ENCODE measurements at regions not wholly inside any gene's neighbourhood (a gene's known extent, or its start where the extent isn't known, plus 50 kb on each side); places are given as distances from the start of the nearest gene placed in this dataset.

DNA sequence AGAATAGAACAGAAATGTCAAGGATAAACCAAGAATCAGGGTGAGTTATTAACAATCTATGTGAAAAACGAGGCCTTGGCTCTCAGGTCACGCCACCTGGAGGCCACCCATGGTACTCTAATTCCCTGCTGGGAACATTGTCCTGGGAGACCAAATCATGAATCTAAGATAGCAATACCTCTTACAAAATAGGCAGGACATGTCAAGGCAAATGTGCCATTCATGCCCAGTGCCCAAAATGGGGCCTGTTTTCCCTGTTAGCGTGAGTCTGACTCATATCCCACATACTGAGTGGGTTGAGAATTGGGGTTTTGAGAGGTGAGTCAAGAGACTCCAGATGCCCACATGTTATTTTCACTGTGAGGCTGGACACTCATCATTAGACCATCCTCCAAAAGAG, 380.8 kb downstream of the HHIPL2 start:
- TF ChIP-seq, protein P1, sequence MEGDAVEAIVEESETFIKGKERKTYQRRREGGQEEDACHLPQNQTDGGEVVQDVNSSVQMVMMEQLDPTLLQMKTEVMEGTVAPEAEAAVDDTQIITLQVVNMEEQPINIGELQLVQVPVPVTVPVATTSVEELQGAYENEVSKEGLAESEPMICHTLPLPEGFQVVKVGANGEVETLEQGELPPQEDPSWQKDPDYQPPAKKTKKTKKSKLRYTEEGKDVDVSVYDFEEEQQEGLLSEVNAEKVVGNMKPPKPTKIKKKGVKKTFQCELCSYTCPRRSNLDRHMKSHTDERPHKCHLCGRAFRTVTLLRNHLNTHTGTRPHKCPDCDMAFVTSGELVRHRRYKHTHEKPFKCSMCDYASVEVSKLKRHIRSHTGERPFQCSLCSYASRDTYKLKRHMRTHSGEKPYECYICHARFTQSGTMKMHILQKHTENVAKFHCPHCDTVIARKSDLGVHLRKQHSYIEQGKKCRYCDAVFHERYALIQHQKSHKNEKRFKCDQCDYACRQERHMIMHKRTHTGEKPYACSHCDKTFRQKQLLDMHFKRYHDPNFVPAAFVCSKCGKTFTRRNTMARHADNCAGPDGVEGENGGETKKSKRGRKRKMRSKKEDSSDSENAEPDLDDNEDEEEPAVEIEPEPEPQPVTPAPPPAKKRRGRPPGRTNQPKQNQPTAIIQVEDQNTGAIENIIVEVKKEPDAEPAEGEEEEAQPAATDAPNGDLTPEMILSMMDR (IDR thresholded peaks at IDR 0.05), result no peak
- H3K27ac ChIP-seq, result no peak overlapping the region

DNA sequence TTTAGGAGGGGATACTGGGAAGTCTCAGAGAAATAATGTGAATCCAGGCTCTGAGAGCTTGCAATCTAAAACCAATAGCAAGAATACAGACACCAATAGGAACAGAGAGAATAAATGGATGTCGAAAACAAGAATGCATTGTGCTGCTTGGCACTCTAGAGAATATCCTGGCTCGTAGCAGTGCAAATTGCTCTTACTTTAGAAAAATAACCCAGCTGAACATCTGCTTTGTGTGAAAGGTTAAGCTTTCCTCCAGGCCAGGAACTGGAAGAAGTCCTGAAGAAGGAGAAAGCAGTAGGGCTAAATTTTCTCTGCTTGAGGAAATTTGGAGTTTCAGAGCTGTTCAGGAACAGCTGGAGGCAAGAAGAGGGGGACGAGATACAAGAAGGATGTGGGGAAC, 382.3 kb downstream of the HHIPL2 start:
- no peaks in the 10 kb centered on the region for H3K9me3 ChIP-seq
- no peak overlapping the region for H3K27ac ChIP-seq
- no peaks in the 10 kb centered on the region for H3K27me3 ChIP-seq
- H3K4me1 ChIP-seq (ENCODE audit: control insufficient read depth in 1 of 2, insufficient read depth in 1 of 2, low read depth in 1 of 2, low read length in 1 of 2), result no peaks in the 10 kb centered on the region
- H3K4me3 ChIP-seq (ENCODE audit: low read depth in 1 of 2, low read length in 1 of 2), result no peak overlapping the region
- TF ChIP-seq, protein P1 (IDR thresholded peaks at IDR 0.05), result no peak
- H3K36me3 ChIP-seq, result no peaks in the 10 kb centered on the region

More for the DNA sequence above, 380.8 kb downstream of the HHIPL2 start:
- no peaks in the 10 kb centered on the region for H3K36me3 ChIP-seq
- no peaks in the 10 kb centered on the region for H3K27me3 ChIP-seq
- no peaks in the 10 kb centered on the region for H3K4me1 ChIP-seq (ENCODE audit: control insufficient read depth in 1 of 2, insufficient read depth in 1 of 2, low read depth in 1 of 2, low read length in 1 of 2)
- H3K9me3 ChIP-seq, result no peaks in the 10 kb centered on the region
- no peak overlapping the region for H3K4me3 ChIP-seq (ENCODE audit: low read depth in 1 of 2, low read length in 1 of 2)

DNA sequence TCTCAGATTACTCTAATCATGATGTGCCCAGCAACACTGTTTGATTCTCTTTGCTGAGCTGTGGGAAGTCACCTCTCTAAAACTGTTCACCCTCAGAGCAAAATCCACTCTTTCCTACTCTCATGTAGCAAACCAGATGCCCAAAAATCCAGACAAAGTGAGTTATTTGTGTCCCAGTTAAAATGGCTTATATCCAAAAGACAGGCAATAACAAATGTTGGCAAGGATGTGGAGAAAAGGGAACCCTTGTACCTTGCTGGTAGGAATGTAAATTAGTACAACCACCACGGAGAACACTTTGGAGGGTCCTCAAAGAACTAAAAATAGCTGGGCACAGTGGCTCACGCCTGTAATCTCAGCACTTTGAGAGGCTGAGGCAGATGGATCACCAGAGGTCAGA, 384.0 kb downstream of the HHIPL2 start:
- Histone ChIP-seq H3K4me3 (ENCODE audit: low read depth in 1 of 2, low read length in 1 of 2) (no peak overlapping the region), H3K27ac (no peak overlapping the region), H3K4me1 (ENCODE audit: control insufficient read depth in 1 of 2, insufficient read depth in 1 of 2, low read depth in 1 of 2, low read length in 1 of 2) (no peaks in the 10 kb centered on the region), H3K27me3 (no peaks in the 10 kb centered on the region), H3K9me3 (no peaks in the 10 kb centered on the region), H3K36me3 (no peaks in the 10 kb centered on the region)
- TF ChIP-seq, protein P1 (IDR thresholded peaks at IDR 0.05), result no peak

DNA sequence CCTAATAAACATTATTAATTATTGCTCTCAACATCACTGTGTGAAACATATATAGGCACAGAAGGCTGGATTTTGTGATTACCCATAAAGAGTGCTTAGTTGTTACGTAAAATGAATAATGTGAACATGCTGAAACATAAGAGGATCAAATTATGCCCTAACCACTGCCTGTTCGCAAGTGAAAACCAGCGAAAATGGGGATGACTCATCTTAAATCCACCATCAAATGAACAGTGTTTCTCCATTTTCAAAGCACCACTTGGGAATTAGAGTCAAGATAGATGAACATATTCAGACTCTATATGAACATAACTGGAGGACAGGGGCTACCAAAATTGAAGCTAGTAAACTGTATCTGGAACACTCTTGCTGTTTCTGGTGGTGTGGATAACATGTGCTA, 386.2 kb downstream of the HHIPL2 start:
- Histone ChIP-seq H3K4me3 (ENCODE audit: low read depth in 1 of 2, low read length in 1 of 2) (no peak overlapping the region), H3K27ac (no peak overlapping the region), H3K36me3 (no peaks in the 10 kb centered on the region), H3K4me1 (ENCODE audit: control insufficient read depth in 1 of 2, insufficient read depth in 1 of 2, low read depth in 1 of 2, low read length in 1 of 2) (no peaks in the 10 kb centered on the region), H3K9me3 (no peaks in the 10 kb centered on the region), H3K27me3 (no peaks in the 10 kb centered on the region)
- TF ChIP-seq, protein P1 (IDR thresholded peaks at IDR 0.05), result no peak

DNA sequence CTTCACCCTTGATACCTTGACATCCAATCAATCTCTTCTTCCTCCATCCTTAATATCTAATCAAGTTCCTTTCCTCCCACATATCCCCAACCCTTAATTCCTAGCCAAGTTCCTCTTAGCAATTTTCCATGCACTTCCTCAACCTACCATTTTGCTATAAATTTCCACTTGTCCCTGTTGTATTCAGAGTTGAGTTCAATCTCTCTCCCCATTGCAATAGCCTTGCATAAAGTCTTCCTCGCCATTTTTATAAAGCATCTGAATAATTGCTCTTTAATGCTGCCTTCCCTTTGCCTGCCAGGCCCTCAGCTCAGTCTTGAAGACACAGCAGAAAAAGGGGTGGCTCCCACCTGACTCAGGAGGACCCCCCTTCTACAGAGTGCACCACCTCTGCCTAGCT, 390.3 kb downstream of the HHIPL2 start:
- no peaks in the 10 kb centered on the region for H3K4me1 ChIP-seq (ENCODE audit: control insufficient read depth in 1 of 2, insufficient read depth in 1 of 2, low read depth in 1 of 2, low read length in 1 of 2)
- H3K4me3 ChIP-seq (ENCODE audit: low read depth in 1 of 2, low read length in 1 of 2), result no peak overlapping the region
- no peaks in the 10 kb centered on the region for H3K9me3 ChIP-seq
- TF ChIP-seq, protein P1 (IDR thresholded peaks at IDR 0.05), result no peak
- H3K27me3 ChIP-seq, result no peaks in the 10 kb centered on the region
- no peak overlapping the region for H3K27ac ChIP-seq
- no peaks in the 10 kb centered on the region for H3K36me3 ChIP-seq

DNA sequence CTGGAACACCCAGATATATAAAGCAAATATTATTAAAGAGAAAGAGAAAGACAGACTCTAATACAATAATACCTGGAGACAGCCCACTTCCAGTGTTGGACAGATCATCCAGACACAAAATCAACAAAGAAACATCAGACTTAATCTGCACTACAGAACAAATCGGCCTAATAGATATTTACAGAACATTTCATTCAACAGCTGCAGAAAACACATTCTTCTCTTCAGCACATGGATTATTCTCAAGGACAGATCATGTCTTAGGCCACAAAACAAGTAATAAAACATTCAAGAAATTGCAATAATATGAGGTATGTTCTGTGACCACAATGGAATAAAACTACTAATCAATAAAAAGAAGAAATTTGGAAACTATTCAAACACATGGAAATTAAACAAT, 398.3 kb upstream of the DUSP10 start:
- H3K36me3 ChIP-seq, result no peaks in the 10 kb centered on the region
- no peaks in the 10 kb centered on the region for H3K9me3 ChIP-seq
- no peak overlapping the region for H3K4me3 ChIP-seq (ENCODE audit: low read depth in 1 of 2, low read length in 1 of 2)
- H3K27me3 ChIP-seq, result no peaks in the 10 kb centered on the region
- TF ChIP-seq, protein P1 (IDR thresholded peaks at IDR 0.05), result no peak
- H3K4me1 ChIP-seq (ENCODE audit: control insufficient read depth in 1 of 2, insufficient read depth in 1 of 2, low read depth in 1 of 2, low read length in 1 of 2), result no peaks in the 10 kb centered on the region
- no peak overlapping the region for H3K27ac ChIP-seq

All from neutrophil (primary cell).